GM19023 (cell line): ENCODE measurements at regions not wholly inside any gene's neighbourhood (a gene's known extent, or its start where the extent isn't known, plus 50 kb on each side); places are given as distances from the start of the nearest gene placed in this dataset.

Experiments used
- ATAC-seq: cut with Tn5 transposase; IDR thresholded peaks from one replicate; pipeline ENCODE4 v1.9.1; 2021; ENCODE audit warnings: mild to moderate bottlenecking, moderate library complexity; ENCODE audit not compliant: unreplicated experiment

- ATAC-seq: no peak
Measured at GRCh38 chr2:62305421-62306176, 109.7 kb downstream of the B3GNT2 start.

GRCh38 chr2:62304429-62305417 is 108.8 kb downstream of the B3GNT2 start:
- no peak for ATAC-seq

- no peak for ATAC-seq
Measured at GRCh38 chr2:62303788-62304187, 107.9 kb downstream of the B3GNT2 start.

GRCh38 chr2:62302631-62303435 is 106.9 kb downstream of the B3GNT2 start:
- ATAC-seq: no peak

- no peak for ATAC-seq
Measured at GRCh38 chr2:62300925-62301324, 105.0 kb downstream of the B3GNT2 start.

GRCh38 chr2:62297624-62298010 is 101.7 kb downstream of the B3GNT2 start:
- no peak for ATAC-seq

- ATAC-seq: no peak
Measured at GRCh38 chr2:62296832-62297623, 101.1 kb downstream of the B3GNT2 start.

GRCh38 chr2:62296034-62296831 is 100.3 kb downstream of the B3GNT2 start:
- no peak for ATAC-seq

- peak; percentile 66 for ATAC-seq
Measured at GRCh38 chr2:62293490-62294271, 97.8 kb downstream of the B3GNT2 start.

- no peak for ATAC-seq
Measured at GRCh38 chr2:62293151-62293489, 97.2 kb downstream of the B3GNT2 start.

GRCh38 chr2:62292190-62292589 is 96.3 kb downstream of the B3GNT2 start:
- no peak for ATAC-seq

- no peak for ATAC-seq
Measured at GRCh38 chr2:62291517-62292137, 95.7 kb downstream of the B3GNT2 start.

GRCh38 chr2:62291052-62291451 is 95.1 kb downstream of the B3GNT2 start:
- no peak for ATAC-seq

GRCh38 chr2:62287899-62288880 is 92.3 kb downstream of the B3GNT2 start:
- ATAC-seq: no peak

GRCh38 chr2:62287282-62287681 is 91.4 kb downstream of the B3GNT2 start:
- ATAC-seq: no peak

GRCh38 chr2:62286089-62286785 is 90.3 kb downstream of the B3GNT2 start:
- no peak for ATAC-seq

GRCh38 chr2:62284980-62285379 is 89.1 kb downstream of the B3GNT2 start:
- no peak for ATAC-seq
